ENCODE measurements at regions not wholly inside any gene's neighbourhood (a gene's known extent, or its start where the extent isn't known, plus 50 kb on each side); places are given as distances from the start of the nearest gene placed in this dataset.
"Not testable (repeated sequence)": the region's sequence is repeated elsewhere in the genome, so short reads cannot be mapped to it uniquely, and the experiment has no call there.

- Mint-ChIP-seq H3K27me3 (peaks cover 4% of the 10 kb centered on the region), H3K4me1 (ENCODE audit: low read depth) (no peaks in the 10 kb centered on the region), H3K4me3 (no peak overlapping the region), H3K9me3 (no peaks in the 10 kb centered on the region), H3K36me3 (ENCODE audit: low read depth) (no peaks in the 10 kb centered on the region), H3K27ac (no peak overlapping the region)
These were observed 55.2 kb downstream of the RPL22L1 start for GRCh38 chr3:170814822-170815221.

- Mint-ChIP-seq H3K36me3 (ENCODE audit: low read depth) (no peaks in the 10 kb centered on the region), H3K27ac (no peak overlapping the region), H3K4me1 (ENCODE audit: low read depth) (no peaks in the 10 kb centered on the region), H3K27me3 (no peaks in the 10 kb centered on the region), H3K9me3 (no peaks in the 10 kb centered on the region), H3K4me3 (no peak overlapping the region)
These were observed 56.7 kb downstream of the RPL22L1 start for GRCh38 chr3:170813266-170813665.

GRCh38 chr3:170811928-170812591 is 57.9 kb downstream of the RPL22L1 start:
- no peaks in the 10 kb centered on the region for H3K4me1 Mint-ChIP-seq (ENCODE audit: low read depth)
- no peaks in the 10 kb centered on the region for H3K27me3 Mint-ChIP-seq
- H3K36me3 Mint-ChIP-seq (ENCODE audit: low read depth), result no peaks in the 10 kb centered on the region
- no peak overlapping the region for H3K4me3 Mint-ChIP-seq
- no peaks in the 10 kb centered on the region for H3K9me3 Mint-ChIP-seq
- no peak overlapping the region for H3K27ac Mint-ChIP-seq

GRCh38 chr3:170811515-170811914 is 58.5 kb downstream of the RPL22L1 start:
- no peak overlapping the region for H3K27ac Mint-ChIP-seq
- no peak overlapping the region for H3K4me3 Mint-ChIP-seq
- no peaks in the 10 kb centered on the region for H3K27me3 Mint-ChIP-seq
- no peaks in the 10 kb centered on the region for H3K4me1 Mint-ChIP-seq (ENCODE audit: low read depth)
- H3K36me3 Mint-ChIP-seq (ENCODE audit: low read depth), result no peaks in the 10 kb centered on the region
- no peaks in the 10 kb centered on the region for H3K9me3 Mint-ChIP-seq

GRCh38 chr3:170809975-170810357 is 60.0 kb downstream of the RPL22L1 start:
- H3K9me3 Mint-ChIP-seq, result no peaks in the 10 kb centered on the region
- H3K27ac Mint-ChIP-seq, result no peak overlapping the region
- no peaks in the 10 kb centered on the region for H3K36me3 Mint-ChIP-seq (ENCODE audit: low read depth)
- H3K4me1 Mint-ChIP-seq (ENCODE audit: low read depth), result no peaks in the 10 kb centered on the region
- H3K4me3 Mint-ChIP-seq, result no peak overlapping the region
- H3K27me3 Mint-ChIP-seq, result peaks cover 4% of the 10 kb centered on the region

- Mint-ChIP-seq H3K9me3 (no peaks in the 10 kb centered on the region), H3K36me3 (ENCODE audit: low read depth) (no peaks in the 10 kb centered on the region), H3K27ac (no peak overlapping the region), H3K27me3 (peaks cover 11% of the 10 kb centered on the region), H3K4me3 (no peak overlapping the region), H3K4me1 (ENCODE audit: low read depth) (no peaks in the 10 kb centered on the region)
These were observed 60.7 kb downstream of the RPL22L1 start for GRCh38 chr3:170809007-170809974.

GRCh38 chr3:170808041-170808440 is 62.0 kb downstream of the RPL22L1 start:
- Mint-ChIP-seq H3K4me1 (ENCODE audit: low read depth) (no peaks in the 10 kb centered on the region), H3K36me3 (ENCODE audit: low read depth) (no peaks in the 10 kb centered on the region), H3K27ac (no peak overlapping the region), H3K27me3 (peaks cover 20% of the 10 kb centered on the region), H3K4me3 (no peak overlapping the region), H3K9me3 (no peaks in the 10 kb centered on the region)

GRCh38 chr3:170806676-170807075 is 63.3 kb downstream of the RPL22L1 start:
- H3K4me1 Mint-ChIP-seq (ENCODE audit: low read depth), result no peaks in the 10 kb centered on the region

GRCh38 chr3:170806141-170806540 is 63.9 kb downstream of the RPL22L1 start:
- Mint-ChIP-seq H3K27me3 (peaks cover 29% of the 10 kb centered on the region), H3K36me3 (ENCODE audit: low read depth) (no peaks in the 10 kb centered on the region)

More at GRCh38 chr3:170806676-170807075, 63.3 kb downstream of the RPL22L1 start:
- no peaks in the 10 kb centered on the region for H3K36me3 Mint-ChIP-seq (ENCODE audit: low read depth)
- no peaks in the 10 kb centered on the region for H3K9me3 Mint-ChIP-seq
- no peak overlapping the region for H3K27ac Mint-ChIP-seq
- peaks cover 28% of the 10 kb centered on the region for H3K27me3 Mint-ChIP-seq
- H3K4me3 Mint-ChIP-seq, result no peak overlapping the region

GRCh38 chr3:170805296-170805695 is 64.7 kb downstream of the RPL22L1 start:
- not testable (repeated sequence) for H3K9me3 Mint-ChIP-seq; H3K4me3 Mint-ChIP-seq; H3K36me3 Mint-ChIP-seq (ENCODE audit: low read depth); H3K4me1 Mint-ChIP-seq (ENCODE audit: low read depth); H3K27ac Mint-ChIP-seq
- peaks cover 31% of the 10 kb centered on the region for H3K27me3 Mint-ChIP-seq

More at GRCh38 chr3:170806141-170806540, 63.9 kb downstream of the RPL22L1 start:
- Mint-ChIP-seq H3K4me3 (no peak overlapping the region), H3K27ac (no peak overlapping the region), H3K9me3 (no peaks in the 10 kb centered on the region), H3K4me1 (ENCODE audit: low read depth) (no peaks in the 10 kb centered on the region)

GRCh38 chr3:170804634-170805033 is 65.4 kb downstream of the RPL22L1 start:
- H3K36me3 Mint-ChIP-seq (ENCODE audit: low read depth); H3K4me1 Mint-ChIP-seq (ENCODE audit: low read depth); H3K4me3 Mint-ChIP-seq; H3K9me3 Mint-ChIP-seq; H3K27ac Mint-ChIP-seq: not testable (repeated sequence)
- peaks cover 34% of the 10 kb centered on the region for H3K27me3 Mint-ChIP-seq

GRCh38 chr3:170804078-170804477 is 65.9 kb downstream of the RPL22L1 start:
- no peaks in the 10 kb centered on the region for H3K9me3 Mint-ChIP-seq
- H3K27me3 Mint-ChIP-seq, result peaks cover 34% of the 10 kb centered on the region
- H3K4me3 Mint-ChIP-seq, result no peak overlapping the region
- no peaks in the 10 kb centered on the region for H3K36me3 Mint-ChIP-seq (ENCODE audit: low read depth)
- H3K27ac Mint-ChIP-seq, result no peak overlapping the region
- H3K4me1 Mint-ChIP-seq (ENCODE audit: low read depth), result no peaks in the 10 kb centered on the region

GRCh38 chr3:170802164-170803151 is 67.5 kb downstream of the RPL22L1 start:
- Mint-ChIP-seq H3K4me3 (no peak overlapping the region), H3K9me3 (no peaks in the 10 kb centered on the region), H3K4me1 (ENCODE audit: low read depth) (no peaks in the 10 kb centered on the region), H3K27ac (no peak overlapping the region), H3K27me3 (peaks cover 34% of the 10 kb centered on the region), H3K36me3 (ENCODE audit: low read depth) (no peaks in the 10 kb centered on the region)

- no peak overlapping the region for H3K27ac Mint-ChIP-seq
- peaks cover 41% of the 10 kb centered on the region for H3K27me3 Mint-ChIP-seq
- no peaks in the 10 kb centered on the region for H3K4me1 Mint-ChIP-seq (ENCODE audit: low read depth)
- no peak overlapping the region for H3K4me3 Mint-ChIP-seq
- no peaks in the 10 kb centered on the region for H3K36me3 Mint-ChIP-seq (ENCODE audit: low read depth)
- H3K9me3 Mint-ChIP-seq, result peaks cover 5% of the 10 kb centered on the region
These were observed 68.4 kb downstream of the RPL22L1 start for GRCh38 chr3:170801597-170801996.

Measured in stimulated activated naive CD8-positive, alpha-beta T cell treated with anti-CD3 and anti-CD28 coated beads, Interleukin-15, Interleukin-2, amounts not matched to agents 100 ng/mL and 50 ng/mL, for 24 hours (primary cell).